HG02610 (cell line): ENCODE measurements at regions not wholly inside any gene's neighbourhood (a gene's known extent, or its start where the extent isn't known, plus 50 kb on each side); places are given as distances from the start of the nearest gene placed in this dataset.

Experiments used
- ATAC-seq: cut with Tn5 transposase; IDR thresholded peaks from one replicate; pipeline ENCODE4 v1.9.1; 2021; ENCODE audit warnings: mild to moderate bottlenecking, moderate library complexity; ENCODE audit not compliant: unreplicated experiment

DNA sequence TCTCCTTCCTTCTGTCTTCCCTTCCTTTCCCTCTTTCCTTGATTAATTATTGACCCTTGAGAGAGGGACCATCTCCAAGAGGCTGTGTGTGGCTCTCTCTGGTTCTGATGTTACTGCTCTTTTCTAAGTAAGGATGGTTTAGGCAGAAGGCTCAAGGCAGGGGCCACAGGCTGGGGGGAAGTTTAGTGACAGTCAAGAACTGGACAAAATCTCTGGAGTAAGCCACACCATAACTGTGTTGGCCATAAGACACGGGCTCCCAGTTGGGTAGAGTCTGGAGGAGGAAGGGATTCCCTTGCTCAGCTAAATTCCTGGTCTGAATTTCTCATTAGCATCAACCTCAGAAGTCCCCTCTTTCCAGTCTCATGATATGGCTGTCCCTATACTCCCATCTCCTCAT lies 74.7 kb downstream of the BUD13 start:
- no peak for ATAC-seq

DNA sequence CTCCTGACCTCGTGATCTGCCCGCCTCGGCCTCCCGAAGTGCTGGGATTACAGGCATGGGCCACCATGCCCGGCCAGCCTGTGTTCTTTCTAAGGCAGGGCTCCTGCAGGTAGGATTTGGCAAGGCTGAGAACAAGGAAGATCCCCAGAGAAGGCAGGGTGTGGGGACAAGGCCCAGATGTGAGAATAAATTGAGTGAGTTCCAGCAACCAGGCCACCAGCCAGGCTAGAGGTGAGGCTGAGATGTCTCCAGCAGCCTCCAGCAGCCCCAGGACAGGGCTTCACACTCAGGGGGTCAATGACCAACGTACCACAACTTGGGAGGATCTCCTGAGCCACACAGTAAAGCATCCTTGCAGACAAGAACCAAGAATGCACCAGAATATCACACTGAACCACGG lies 75.1 kb downstream of the BUD13 start:
- no peak for ATAC-seq

DNA sequence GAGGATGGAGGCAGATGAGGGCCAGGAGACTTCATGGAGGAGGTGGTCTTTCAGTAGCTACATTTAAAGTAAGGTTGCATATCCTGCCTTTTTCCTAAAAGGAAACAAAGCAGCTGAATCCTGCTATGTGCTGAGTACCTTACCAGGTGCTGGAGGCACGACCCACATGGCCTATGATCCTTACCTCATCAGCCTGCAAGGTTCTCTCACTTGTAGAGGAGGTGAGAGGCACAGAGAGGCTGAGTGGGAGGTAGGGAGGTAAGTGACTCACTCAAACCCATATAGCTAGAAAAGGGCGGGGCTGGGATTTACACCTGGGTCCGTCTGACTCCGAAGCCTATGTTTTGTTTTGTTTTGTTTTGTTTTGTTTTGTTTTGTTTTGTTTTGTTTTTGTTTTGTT lies 75.8 kb downstream of the BUD13 start:
- ATAC-seq = no peak

DNA sequence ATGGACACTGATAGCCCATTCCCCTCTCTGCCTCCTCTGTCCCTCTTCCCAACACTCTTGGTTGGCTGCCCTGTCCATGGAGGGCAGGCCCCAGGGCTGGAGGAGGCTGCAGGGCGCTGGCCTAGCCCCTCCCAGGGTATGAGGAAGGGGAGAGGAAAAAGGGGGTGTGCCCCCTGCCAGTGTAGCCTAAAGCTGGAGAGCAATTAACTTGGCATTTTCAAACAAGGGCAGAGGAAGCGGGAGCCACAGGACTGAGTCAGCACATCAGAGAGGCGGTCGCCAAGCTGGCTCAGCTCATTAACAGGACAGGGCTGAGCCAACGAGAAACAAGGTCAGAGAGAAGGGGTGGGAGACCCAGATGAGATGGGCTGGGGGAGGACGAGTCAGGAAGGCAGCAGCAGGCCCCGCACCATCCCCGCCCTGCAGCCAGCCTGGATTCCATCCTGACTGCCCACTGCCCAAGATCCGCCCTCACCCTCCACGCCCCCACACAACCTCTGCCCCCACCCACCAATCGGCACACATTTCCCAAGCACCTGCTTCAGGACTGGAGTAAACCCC lies 76.3 kb downstream of the BUD13 start:
- no peak for ATAC-seq

DNA sequence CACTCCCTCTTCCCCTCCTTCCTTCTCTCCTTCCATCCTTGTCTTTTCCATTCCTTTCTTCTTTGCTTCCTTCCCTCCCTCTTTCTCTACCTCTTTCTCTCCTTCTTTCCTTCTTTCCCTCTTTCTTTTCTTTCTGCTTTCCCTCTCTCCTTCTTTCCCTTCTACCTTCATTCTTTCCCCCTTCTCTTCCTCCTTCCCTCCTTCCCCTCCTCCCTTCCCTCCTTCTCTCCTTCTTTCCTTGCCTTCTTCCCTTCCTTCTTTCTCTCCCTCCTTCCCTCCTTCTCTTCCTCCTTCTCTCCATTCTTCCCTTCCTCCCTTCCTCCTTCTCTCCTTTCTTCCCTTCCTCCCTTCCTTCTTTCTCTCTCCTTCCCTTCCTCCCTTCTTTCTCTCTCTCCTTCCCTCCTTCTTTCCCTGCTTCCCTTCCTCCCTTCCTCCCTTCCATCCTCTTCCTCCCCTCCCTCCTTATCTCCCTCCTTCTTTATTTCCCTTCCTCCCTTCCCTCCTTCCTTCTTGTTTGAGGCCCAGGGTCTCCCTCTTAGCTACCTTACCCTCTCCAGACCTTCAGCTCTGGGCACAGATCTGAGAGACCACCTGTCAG lies 77.0 kb downstream of the BUD13 start:
- ATAC-seq = no peak

DNA sequence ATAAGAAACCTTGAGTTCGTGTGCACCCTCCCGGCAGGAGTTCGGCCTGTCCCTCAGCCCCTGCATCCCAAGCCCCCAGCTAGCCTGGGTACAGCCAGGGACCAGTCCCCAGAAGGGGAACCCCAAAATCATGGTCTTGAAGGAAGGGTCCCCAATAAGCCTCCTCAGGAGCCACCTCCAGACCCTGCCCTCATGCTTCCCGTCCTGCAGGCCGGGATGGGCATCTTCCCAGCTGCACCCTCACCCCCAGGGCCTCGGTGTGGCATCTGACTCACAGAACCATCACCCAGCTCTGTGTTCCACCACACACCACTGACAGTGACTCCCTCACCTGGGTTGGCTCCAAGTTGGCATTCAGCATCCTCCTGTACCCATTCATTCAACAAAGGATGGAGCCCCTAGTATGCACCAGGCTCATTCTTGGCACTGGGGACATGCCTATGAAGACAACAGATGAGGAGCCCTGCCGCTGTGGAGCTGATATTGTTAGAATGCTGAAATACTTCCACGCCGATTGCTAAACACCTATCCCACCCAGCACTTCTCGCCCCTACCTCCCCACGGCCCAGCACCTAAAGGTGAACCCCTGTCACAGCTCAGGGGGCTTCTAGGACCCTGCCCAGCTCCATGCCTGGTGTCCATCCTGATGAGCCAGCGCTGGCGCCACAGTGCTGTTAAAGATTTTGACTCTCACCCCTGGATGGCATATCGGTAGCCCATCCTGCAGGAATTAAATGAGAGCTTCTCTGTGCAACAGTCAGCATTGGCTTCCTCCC lies 77.8 kb downstream of the BUD13 start:
- no peak for ATAC-seq

DNA sequence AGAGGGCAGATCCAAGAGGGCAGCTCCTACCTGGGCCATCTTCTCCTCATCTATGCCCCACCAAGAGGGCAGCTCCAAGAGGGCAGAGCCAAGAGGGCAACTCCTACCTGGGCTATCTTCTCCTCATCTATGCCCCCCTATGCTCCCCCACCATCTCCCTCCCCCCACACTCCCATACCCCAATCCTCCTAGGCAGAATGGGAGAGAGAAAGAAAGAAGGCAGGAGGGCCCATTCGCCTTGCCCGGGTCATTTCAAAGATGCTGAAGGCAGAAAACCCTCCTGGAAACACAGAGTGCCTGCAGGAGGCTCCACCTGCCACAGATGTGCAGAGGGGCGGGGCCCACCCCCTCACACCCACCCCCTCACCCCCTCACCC lies 78.5 kb downstream of the BUD13 start:
- no peak for ATAC-seq

DNA sequence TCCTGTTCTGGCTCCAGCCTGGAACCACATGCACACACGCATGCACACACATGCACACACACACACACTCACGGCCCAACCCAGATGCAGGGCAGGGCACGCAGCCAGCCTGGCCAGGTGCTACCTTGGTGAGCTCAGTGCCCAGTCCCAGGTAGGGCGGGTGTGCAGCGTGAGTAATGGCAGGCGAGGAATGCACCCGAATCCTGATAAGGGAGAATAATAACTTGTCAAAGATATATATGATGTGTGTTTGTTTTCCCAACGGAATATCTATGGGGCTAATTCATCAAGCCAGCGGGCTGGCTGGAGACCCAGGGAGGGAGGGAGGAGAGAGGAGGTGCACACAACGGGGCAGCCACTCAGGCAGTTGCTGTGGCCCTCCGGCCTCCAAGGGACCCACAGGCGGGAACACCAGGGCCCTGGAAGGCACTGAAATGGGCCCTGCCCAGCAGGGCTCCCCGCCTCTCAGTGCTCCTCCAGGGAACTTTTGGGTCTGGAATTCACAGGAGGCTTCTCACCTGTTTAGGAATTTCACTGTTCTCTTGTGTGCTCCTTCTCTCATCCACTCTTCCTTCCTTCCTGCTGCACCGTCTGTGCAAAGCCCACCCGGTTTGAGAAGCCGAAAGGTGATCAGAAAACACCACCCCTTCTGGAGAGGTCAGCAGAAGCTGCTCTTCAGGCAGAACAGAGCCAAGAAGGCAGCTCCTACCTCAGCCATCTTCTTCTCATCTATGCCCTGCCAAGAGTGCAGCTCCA lies 79.0 kb downstream of the BUD13 start:
- ATAC-seq = no peak

DNA sequence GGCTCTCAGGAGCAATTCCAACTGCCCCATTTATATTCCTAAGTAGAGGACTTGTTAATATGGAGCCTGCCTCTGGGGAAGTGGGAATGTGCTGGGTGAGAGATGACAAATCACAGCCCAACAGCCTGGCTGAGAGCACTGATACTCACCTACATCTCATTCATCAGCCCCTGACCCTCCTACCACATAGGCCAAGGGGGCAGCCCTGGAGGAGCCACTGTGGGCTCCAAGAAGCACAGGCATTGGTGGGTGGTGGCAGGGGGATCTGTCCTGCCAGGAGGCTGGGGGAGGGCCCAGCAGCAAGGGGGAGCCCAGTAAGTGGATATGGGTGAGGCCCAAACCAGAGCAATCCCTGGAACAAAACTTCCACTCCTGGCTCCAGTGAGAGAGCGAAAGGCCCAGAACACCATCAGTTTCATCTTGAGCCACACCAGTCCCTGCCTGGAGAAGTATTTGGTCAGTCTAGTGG lies 79.7 kb downstream of the BUD13 start:
- ATAC-seq = no peak

DNA sequence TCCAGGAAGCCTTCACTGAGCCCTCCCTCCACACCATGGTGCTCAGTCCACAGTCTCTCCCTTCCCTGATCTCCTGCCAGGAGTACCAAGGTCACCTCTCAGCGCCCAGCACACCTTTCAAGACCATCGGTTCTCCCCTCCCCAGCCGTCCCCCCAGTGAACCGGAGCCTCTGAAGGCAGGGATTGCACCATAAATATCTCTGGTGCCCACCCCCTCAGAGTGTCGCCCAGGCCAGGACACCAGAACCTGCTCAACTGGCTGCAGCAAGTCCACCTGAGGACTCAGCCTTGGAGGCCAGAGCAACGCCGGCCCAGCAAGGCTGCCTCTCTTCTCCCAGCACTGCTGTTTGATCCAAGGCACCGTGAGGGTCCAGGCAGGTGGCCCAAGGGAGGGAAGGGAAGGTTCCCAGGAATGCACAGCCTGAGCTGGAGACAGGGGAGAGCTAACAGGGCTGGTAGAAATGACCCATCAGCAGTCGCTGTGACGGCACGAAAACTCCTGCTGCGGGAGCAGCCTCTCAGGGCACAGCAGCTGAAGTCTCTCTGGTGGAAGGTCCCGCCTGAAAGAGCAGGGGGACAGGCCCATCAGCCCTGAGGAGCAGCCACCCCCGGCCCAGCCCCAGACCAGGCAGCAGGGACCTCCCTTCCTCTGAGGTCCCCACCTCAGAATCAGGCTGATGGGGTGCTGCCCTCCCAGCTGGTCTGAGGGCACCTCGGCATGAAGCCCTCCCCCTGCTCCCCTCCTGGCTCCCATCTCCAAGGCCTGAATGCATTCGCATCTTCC lies 80.3 kb downstream of the BUD13 start:
- ATAC-seq = no peak

DNA sequence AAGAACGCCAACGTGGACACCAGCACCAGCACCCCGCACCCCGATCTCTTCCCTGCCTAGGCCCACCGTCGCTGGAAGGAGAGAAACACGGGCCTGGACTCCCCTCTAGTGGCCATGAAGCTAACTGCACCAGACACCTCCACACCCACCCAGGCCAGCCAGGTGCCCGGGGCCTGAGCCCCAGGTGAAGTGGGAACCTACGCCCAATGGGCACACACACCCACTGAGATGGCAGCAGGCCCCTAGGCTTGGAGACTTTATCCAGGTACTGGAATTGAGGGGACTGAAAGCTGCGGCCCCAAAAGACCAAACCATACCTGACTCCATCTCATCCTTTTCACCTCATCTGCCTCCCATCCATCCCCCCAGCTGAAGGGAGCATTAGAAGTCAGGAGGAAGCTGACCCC lies 81.0 kb downstream of the BUD13 start:
- peak; percentile 65 for ATAC-seq

DNA sequence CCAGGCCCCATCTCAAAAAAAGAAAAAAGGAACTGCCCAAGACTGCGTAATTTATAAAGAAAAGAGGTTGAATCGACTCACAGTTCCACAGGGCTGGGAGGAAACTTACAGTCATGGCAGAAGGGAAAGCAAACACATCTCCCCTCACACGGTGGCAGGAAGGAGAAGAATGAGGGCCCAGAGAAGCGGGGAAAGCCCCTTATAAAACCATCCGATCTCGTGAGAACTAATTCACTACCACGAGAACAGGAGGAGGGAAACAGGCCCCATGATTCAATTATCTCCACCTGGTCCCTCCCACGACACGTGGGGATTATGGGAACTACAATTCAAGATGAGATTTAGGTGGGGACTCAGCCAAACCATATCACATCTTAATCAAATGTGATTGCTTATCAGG lies 82.2 kb downstream of the BUD13 start:
- no peak for ATAC-seq

DNA sequence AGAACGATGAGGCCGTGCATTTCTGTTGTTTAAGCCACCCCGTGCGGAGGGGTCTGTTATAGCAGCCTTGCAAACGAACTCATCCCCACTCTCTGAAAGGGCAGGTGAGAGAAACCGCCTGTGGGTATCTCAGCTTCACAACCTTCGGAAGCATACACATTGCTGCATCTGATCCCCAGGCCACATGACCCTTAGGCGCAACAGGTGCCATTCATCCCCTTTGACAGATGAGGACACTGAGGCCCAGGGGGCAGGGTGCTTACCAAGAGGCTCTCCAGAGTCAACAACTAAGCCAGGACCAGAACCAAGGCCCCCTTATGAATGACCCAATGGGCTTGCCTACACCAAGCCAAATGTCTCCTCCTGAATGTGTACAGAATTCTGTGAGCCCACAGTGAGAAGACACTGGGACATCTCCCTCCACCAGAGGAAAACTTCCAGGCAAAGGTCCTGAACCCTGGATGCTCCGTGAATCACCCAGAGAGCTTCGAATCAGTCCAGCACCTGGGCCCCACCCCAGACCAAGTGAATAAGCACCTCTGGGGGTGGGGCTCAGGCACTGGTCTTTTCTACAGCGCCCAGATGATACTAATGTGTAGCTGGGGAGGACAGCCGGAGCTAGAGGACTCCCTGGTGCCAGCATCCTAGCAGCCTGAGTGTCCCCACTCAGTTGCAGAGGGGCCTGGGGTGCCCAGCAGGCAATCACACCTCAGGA lies 83.2 kb downstream of the BUD13 start:
- no peak for ATAC-seq

DNA sequence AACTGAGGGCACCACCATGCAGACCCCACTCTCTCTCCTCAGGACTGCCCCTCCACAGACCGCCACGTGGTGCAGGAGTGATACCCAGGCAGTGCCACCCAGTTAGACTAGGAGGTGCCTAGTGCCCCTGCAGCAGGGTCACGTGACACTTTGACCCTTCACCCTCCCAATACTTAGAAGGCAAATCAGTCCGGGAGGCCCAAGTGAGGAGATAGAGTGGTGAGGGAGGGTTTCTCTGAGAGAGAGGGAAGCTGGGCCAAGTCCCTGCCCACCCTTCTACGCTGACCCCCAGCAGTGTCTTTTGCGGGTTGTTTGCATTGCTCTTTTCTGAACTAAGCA lies 84.6 kb downstream of the BUD13 start:
- ATAC-seq = no peak

DNA sequence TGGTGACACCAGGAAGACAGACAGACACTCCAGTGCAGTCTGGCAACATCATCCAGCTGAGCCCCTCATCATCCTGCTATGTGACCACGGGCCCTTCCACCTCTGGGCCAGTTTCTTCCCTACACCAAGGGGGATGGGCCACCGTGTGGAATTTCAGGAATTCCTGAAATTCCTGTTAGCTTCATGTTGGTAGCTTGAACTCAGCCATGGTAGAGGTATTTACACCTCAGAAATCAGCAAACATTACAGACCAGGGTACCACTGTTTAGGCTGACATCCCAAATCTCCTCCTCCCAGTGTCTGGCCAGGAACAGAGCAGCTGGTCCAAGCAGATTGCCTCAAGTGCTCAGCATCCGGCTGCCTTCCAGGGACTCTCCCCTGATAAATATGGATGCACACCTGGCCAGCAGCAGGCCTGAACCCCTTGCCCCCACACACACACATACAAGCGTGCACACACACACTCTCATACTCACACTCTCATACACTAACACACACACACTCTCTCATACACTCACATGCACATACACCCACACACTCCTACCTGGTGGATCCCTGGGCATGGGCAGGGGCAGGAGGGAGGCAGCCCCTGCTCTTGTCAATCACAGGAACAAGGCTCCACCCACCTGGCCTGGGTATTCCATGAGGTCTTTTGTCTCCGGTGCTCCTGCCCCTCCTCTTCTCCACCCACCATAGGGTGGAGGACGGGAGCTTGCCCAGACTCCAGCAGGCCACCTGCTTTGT lies 85.2 kb downstream of the BUD13 start:
- no peak for ATAC-seq

DNA sequence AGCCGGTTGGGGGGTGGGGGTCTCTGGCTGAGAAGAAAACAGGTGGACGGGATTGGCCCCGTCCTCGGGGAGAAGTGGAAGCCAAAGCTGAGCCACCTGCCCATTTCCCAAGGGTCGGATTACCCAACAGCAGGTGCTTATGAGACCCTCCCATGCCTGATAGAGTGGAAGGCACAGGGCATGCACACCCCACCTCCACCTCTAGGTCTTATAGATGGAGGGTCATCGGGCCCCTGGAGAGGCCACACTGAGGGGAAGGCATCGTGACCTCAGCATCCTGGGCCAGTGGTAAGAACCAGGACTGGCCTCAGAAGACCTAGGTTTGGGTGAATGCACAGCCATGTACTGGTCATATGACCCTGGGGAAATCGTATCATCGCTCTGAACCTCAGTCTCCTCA lies 85.9 kb downstream of the BUD13 start:
- no peak for ATAC-seq

DNA sequence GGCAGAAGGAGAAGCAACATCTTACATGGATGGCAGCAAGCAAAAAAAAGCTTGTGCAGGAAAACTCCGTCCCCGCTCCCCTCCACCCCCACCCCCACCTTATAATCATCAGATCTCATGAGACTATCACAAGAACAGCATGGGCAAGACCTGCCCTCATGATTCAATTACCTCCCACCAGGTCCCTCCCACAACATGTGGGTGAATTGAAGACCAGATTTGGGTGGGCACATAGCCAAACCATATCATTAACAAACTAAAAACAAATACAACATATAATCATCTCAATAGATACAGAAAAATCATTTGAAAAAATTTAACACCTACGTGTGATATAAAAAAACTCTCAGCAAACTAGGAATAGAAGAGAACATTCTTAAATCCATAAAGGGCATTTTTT lies 88.8 kb downstream of the BUD13 start:
- no peak for ATAC-seq

DNA sequence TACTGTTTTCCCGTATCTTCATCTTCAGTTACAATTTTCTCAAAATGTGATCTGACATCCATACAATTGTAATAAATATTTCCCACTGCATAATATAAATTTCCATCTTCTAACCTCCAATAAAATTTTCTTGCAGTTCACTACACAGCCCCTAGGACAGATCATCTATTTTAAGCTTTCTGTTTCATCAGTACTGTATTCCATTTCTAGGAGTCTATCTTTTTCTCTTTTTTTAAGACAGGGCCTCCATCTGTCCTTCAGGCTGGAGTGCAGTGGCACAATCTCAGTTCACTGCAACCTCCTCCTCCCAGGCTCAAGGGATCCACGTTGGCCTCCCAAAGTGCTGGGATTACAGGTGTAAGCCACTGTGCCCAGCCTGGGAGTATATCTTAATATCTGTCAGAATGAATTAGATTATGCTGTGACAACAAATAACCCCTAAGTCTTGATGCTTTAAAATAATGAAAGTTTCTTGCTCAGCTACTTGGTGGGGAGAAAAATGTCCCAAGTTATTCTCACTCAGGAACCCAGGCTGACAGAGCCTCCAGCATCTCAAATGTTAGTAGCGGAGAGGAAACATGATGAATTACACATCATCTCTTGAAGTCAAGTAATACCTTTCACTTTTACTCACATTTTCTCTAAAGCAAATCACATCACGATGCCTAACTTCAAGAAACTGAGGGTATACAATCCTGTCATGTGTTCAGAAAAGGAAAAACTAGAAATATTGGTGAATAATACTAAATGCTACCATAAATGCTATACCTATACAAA lies 92.2 kb downstream of the BUD13 start:
- no peak for ATAC-seq

DNA sequence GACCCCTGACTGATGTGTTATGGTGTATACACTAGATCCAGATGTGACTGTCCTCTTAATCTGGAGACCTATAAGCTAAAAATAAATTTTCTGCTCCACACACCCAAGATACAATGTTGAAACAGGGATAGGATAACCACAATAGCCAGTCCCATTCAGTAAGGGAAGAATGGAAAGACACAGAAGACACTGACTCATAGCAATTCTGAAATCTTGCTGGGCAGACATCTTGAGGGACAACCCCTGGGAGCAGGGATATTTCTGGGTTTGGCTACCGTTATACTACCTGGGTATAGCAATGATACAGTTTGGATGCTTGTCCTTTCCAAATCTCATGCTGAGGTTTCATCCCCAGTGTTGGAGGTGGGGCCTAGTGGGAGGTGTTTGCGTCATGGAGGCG lies 93.9 kb downstream of the BUD13 start:
- no peak for ATAC-seq
